ENCODE measurements at regions not wholly inside any gene's neighbourhood (a gene's known extent, or its start where the extent isn't known, plus 50 kb on each side); places are given as distances from the start of the nearest gene placed in this dataset.

- no peak for TF ChIP-seq CTCF (IDR thresholded peaks at IDR 0.05)
- TF ChIP-seq EZH2phosphoT487 (IDR thresholded peaks at IDR 0.05), result no peak
- TF ChIP-seq EZH2 (IDR thresholded peaks at IDR 0.05), result no peak
Observed at GRCh38 chr5:175789670-175790069, 81.7 kb upstream of the CPLX2 start.

Measured in neural progenitor cell (in vitro differentiated cells).